GM04503 (cell line): ENCODE measurements at regions not wholly inside any gene's neighbourhood (a gene's known extent, or its start where the extent isn't known, plus 50 kb on each side); places are given as distances from the start of the nearest gene placed in this dataset.
A peak's percentile ranks its signal among the peaks of the same experiment; 100 is the strongest.
"Not testable (repeated sequence)": the region's sequence is repeated elsewhere in the genome, so short reads cannot be mapped to it uniquely, and the experiment has no call there.

Experiments used
- DNase-seq: peaks from one replicate; pipeline ENCODE4 v3.0.0-alpha.2; 2012; ENCODE audit warnings: low read depth

- no peak for DNase-seq
These were observed 935.1 kb downstream of the SLC4A3 start for GRCh38 chr2:220562375-220563140.

- no peak for DNase-seq
These were observed 940.9 kb downstream of the SLC4A3 start for GRCh38 chr2:220568296-220568695.

GRCh38 chr2:220569112-220569897 is 941.9 kb downstream of the SLC4A3 start:
- DNase-seq: no peak

- peak; percentile 36 for DNase-seq
These were observed 945.0 kb downstream of the SLC4A3 start for GRCh38 chr2:220572385-220572784.

GRCh38 chr2:220574038-220574437 is 946.6 kb downstream of the SLC4A3 start:
- DNase-seq: no peak

- no peak for DNase-seq
These were observed 948.5 kb downstream of the SLC4A3 start for GRCh38 chr2:220575963-220576362.

GRCh38 chr2:220579452-220579851 is 952.0 kb downstream of the SLC4A3 start:
- DNase-seq: no peak

- no peak for DNase-seq
These were observed 952.7 kb downstream of the SLC4A3 start for GRCh38 chr2:220580113-220580512.

- DNase-seq: no peak
These were observed 956.3 kb downstream of the SLC4A3 start for GRCh38 chr2:220583725-220584124.

GRCh38 chr2:220585241-220585640 is 957.8 kb downstream of the SLC4A3 start:
- DNase-seq: peak; percentile 7

- DNase-seq: no peak
These were observed 959.6 kb downstream of the SLC4A3 start for GRCh38 chr2:220586980-220587530.

GRCh38 chr2:220588148-220588547 is 960.7 kb downstream of the SLC4A3 start:
- no peak for DNase-seq

GRCh38 chr2:220590476-220590875 is 963.0 kb downstream of the SLC4A3 start:
- no peak for DNase-seq

- DNase-seq: no peak
These were observed 966.1 kb downstream of the SLC4A3 start for GRCh38 chr2:220593526-220593925.

GRCh38 chr2:220601674-220602073 is 970.4 kb downstream of the EPHA4 start:
- DNase-seq: no peak

- DNase-seq: not testable (repeated sequence)
These were observed 959.1 kb downstream of the EPHA4 start for GRCh38 chr2:220613004-220613403.

GRCh38 chr2:220614064-220614463 is 958.0 kb downstream of the EPHA4 start:
- no peak for DNase-seq

- no peak for DNase-seq
These were observed 952.4 kb downstream of the EPHA4 start for GRCh38 chr2:220619525-220620220.

GRCh38 chr2:220626603-220627002 is 945.5 kb downstream of the EPHA4 start:
- DNase-seq: no peak

GRCh38 chr2:220628252-220628651 is 943.9 kb downstream of the EPHA4 start:
- peak; percentile 8 for DNase-seq

- DNase-seq: no peak
These were observed 931.0 kb downstream of the EPHA4 start for GRCh38 chr2:220641137-220641536.

- no peak for DNase-seq
These were observed 925.7 kb downstream of the EPHA4 start for GRCh38 chr2:220646424-220646823.
